ENCODE measurements at regions not wholly inside any gene's neighbourhood (a gene's known extent, or its start where the extent isn't known, plus 50 kb on each side); places are given as distances from the start of the nearest gene placed in this dataset.

DNA sequence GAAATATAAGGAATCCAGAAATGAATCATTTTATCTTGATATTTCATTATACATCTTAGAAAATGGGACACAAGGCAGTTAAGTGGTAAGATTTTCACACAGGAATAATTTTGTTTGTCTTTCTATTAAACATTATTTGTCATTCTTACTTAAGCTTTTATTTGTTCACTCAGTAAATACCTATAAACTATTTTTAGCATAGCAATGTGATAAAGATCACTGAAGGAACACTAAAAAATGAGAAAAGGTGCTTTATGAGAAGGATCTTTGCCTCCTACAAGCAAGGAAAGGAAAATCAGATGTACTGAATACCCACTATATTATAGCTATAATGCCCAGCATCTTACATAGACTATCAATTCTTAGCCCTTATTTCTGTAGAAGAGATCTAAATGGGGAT lies 176.2 kb upstream of the NYAP2 start:
- Histone ChIP-seq H3K4me1 (ENCODE audit: control insufficient read depth, extremely low read depth, insufficient read depth, low read length) (no peaks in the 10 kb centered on the region), H4K20me1 (ENCODE audit: control insufficient read depth, extremely low read depth, insufficient read depth, low read length) (no peaks in the 10 kb centered on the region), H3K9me3 (ENCODE audit: control insufficient read depth, low read depth, low read length) (no peaks in the 10 kb centered on the region), H3K79me2 (ENCODE audit: control insufficient read depth, insufficient read depth, low read length) (no peaks in the 10 kb centered on the region), H3K4me2 (ENCODE audit: control insufficient read depth, extremely low read depth, insufficient read depth, low read depth, low read length) (no peak overlapping the region), H3K36me3 (ENCODE audit: control insufficient read depth in 2 of 2, extremely low read depth in 1 of 2, insufficient read depth in 2 of 2, low read length in 2 of 2) (no peaks in the 10 kb centered on the region), H3K27ac (ENCODE audit: control insufficient read depth, insufficient read depth, low read length) (no peak overlapping the region), H2AFZ (ENCODE audit: control insufficient read depth, low read length) (no peak overlapping the region), H3K4me3 (ENCODE audit: control insufficient read depth in 2 of 3, extremely low read depth in 1 of 3, insufficient read depth in 2 of 3, low read depth in 1 of 3, low read length in 3 of 3) (no peak overlapping the region), H3K9ac (ENCODE audit: control insufficient read depth, extremely low read depth, insufficient read depth, low read length) (no peak overlapping the region), H3K9me1 (ENCODE audit: control insufficient read depth, extremely low read depth, insufficient read depth, low read length) (no peaks in the 10 kb centered on the region), H3K27me3 (ENCODE audit: control insufficient read depth, extremely low read depth, insufficient read depth, low read length) (no peaks in the 10 kb centered on the region)
- dilution Hi-C loops (cut with MboI; ENCODE audit: extremely low pct_ligation_motif_present, low sequenced_read_pairs), result no loop called here
- FAIRE-seq (no peak), DNase-seq (ENCODE audit: low read depth, low spot score) (no peak)
- no peak for TF ChIP-seq EZH2 (IDR thresholded peaks at IDR 0.05; ENCODE audit: low read length)
- TF ChIP-seq, protein P1, sequence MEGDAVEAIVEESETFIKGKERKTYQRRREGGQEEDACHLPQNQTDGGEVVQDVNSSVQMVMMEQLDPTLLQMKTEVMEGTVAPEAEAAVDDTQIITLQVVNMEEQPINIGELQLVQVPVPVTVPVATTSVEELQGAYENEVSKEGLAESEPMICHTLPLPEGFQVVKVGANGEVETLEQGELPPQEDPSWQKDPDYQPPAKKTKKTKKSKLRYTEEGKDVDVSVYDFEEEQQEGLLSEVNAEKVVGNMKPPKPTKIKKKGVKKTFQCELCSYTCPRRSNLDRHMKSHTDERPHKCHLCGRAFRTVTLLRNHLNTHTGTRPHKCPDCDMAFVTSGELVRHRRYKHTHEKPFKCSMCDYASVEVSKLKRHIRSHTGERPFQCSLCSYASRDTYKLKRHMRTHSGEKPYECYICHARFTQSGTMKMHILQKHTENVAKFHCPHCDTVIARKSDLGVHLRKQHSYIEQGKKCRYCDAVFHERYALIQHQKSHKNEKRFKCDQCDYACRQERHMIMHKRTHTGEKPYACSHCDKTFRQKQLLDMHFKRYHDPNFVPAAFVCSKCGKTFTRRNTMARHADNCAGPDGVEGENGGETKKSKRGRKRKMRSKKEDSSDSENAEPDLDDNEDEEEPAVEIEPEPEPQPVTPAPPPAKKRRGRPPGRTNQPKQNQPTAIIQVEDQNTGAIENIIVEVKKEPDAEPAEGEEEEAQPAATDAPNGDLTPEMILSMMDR (optimal IDR thresholded peaks at IDR 0.05 in 1 of 3, IDR thresholded peaks at IDR 0.05 in 1 of 3, conservative IDR thresholded peaks at IDR 0.05 in 1 of 3; ENCODE audit: extremely low read depth in 1 of 3, insufficient read depth in 2 of 3, low read length in 3 of 3), result no peak

DNA sequence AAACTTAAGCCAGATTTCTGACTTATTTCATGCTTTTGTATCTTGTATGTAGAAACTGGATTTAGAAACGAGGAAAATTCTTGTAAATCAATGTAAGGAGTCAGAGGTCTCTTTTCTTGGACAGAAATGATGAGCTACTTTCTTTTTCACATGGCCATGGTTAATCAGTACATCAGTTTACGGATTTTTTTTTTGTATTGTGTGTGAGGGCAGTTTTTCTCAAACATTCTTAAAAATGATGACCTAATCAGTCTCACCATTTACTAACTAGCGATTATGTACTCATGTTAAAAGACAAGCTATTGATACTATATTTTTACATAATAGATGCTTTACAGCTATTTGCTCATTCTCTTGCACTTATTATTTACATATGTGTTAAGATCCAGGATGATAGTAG lies 165.2 kb upstream of the DOCK10 start:
- DNase-seq (ENCODE audit: low read depth, low spot score) (no peak), FAIRE-seq (no peak)
- no peak overlapping the region for H3K4me3 ChIP-seq (ENCODE audit: control insufficient read depth in 2 of 3, extremely low read depth in 1 of 3, insufficient read depth in 2 of 3, low read depth in 1 of 3, low read length in 3 of 3)
- no peak for TF ChIP-seq EZH2 (IDR thresholded peaks at IDR 0.05; ENCODE audit: low read length)
- TF ChIP-seq, protein P1 (optimal IDR thresholded peaks at IDR 0.05 in 1 of 3, IDR thresholded peaks at IDR 0.05 in 1 of 3, conservative IDR thresholded peaks at IDR 0.05 in 1 of 3; ENCODE audit: extremely low read depth in 1 of 3, insufficient read depth in 2 of 3, low read length in 3 of 3), result no peak
- no peaks in the 10 kb centered on the region for H4K20me1 ChIP-seq (ENCODE audit: control insufficient read depth, extremely low read depth, insufficient read depth, low read length)
- no peaks in the 10 kb centered on the region for H3K9me1 ChIP-seq (ENCODE audit: control insufficient read depth, extremely low read depth, insufficient read depth, low read length)
- H3K27ac ChIP-seq (ENCODE audit: control insufficient read depth, insufficient read depth, low read length), result no peak overlapping the region
- dilution Hi-C loops (cut with MboI; ENCODE audit: extremely low pct_ligation_motif_present, low sequenced_read_pairs), result no loop called here
- H3K36me3 ChIP-seq (ENCODE audit: control insufficient read depth in 2 of 2, extremely low read depth in 1 of 2, insufficient read depth in 2 of 2, low read length in 2 of 2), result no peaks in the 10 kb centered on the region
- H3K4me1 ChIP-seq (ENCODE audit: control insufficient read depth, extremely low read depth, insufficient read depth, low read length), result no peaks in the 10 kb centered on the region
- H3K79me2 ChIP-seq (ENCODE audit: control insufficient read depth, insufficient read depth, low read length), result no peaks in the 10 kb centered on the region
- H2AFZ ChIP-seq (ENCODE audit: control insufficient read depth, low read length), result no peak overlapping the region
- H3K9ac ChIP-seq (ENCODE audit: control insufficient read depth, extremely low read depth, insufficient read depth, low read length), result no peak overlapping the region
- no peaks in the 10 kb centered on the region for H3K27me3 ChIP-seq (ENCODE audit: control insufficient read depth, extremely low read depth, insufficient read depth, low read length)
- no peak overlapping the region for H3K4me2 ChIP-seq (ENCODE audit: control insufficient read depth, extremely low read depth, insufficient read depth, low read depth, low read length)
- H3K9me3 ChIP-seq (ENCODE audit: control insufficient read depth, low read depth, low read length), result no peaks in the 10 kb centered on the region

Data from keratinocyte (primary cell).